Stimulated activated naive CD4-positive, alpha-beta T cell (primary cell): ENCODE measurements at regions not wholly inside any gene's neighbourhood (a gene's known extent, or its start where the extent isn't known, plus 50 kb on each side); places are given as distances from the start of the nearest gene placed in this dataset.
"Not testable (repeated sequence)": the region's sequence is repeated elsewhere in the genome, so short reads cannot be mapped to it uniquely, and the experiment has no call there.

Experiments
- DNase-seq, 6 experiments: peaks; one replicate each; lab custom pipeline; 2025; lab: John Stamatoyannopoulos, UW

DNA sequence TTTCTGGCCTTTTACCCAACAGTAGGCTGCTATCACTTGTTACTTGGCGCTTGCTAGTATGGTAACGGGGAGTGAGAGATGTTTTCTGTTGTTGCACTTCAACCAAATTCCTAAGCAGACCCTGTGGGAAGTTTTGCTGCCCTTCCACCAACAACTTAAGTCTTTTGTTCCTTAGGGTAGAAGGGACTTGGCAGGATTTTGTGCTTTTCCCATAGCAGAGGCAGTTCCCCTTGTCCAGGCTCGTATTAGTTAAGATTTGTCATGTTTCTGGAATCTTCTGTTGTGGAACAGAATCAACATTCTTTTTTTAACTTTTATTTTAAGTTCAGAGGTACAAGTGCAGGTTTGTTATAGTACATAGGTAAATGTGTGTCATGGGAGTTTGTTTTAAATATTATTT, 73.2 kb upstream of the SGIP1 start:
- no peak for DNase-seq

DNA sequence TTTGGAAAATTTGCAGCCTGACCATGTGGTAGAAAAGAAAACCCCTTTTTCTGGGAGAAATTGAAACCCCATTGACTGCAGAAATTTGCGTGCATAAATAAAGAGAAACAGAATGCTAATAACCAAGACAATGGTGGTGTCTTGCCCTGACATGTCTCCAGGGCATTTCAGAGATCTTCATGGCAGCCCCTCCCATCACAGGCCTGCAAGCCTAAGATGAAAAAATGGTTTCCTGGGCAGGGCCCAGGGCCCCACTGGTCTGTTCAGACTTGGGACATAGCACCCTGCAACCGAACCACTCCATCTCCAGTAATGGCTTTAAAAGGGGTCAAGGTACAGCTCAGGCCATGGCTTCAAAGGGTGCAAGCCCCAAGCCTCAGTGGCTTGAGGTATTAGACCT, 71.6 kb upstream of the SGIP1 start:
- DNase-seq: no peak

DNA sequence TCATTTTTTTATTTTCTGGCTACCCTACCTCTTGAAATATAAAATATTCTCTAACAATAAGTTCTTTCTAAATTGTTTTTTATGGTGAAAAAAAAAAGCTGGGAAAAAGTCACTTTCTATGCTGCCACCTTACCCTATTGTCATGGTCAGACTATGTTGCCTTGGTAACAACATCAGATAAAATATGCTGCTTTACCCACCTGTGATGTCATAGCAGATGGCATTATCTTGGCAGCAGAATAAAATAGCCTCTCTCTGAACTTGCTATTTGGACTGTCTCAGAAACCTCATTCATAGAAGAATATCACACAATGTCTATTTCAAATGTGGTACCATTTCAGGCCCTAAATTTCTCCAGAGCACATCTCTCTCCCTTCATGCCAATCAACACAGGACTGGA, 69.6 kb upstream of the SGIP1 start:
- no peak for DNase-seq

DNA sequence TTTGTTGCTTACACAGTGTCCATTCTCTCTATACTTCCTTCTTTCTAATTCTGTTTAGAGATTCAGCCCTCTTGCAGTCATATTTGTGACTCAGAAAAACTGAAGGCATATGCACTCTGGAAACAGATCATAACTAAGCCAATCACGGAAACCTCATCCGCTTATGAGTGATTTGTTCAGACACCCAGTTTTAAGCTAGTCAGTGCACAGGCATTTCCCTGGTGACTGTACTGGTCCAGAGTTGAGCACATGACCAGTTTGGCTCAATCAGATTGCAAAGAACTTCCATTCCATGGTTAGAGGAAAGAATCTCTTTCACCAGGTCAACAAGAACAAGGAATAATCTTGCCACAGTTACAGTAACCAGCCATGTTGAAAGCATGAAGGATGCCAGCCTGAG, 69.2 kb upstream of the SGIP1 start:
- no peak for DNase-seq

DNA sequence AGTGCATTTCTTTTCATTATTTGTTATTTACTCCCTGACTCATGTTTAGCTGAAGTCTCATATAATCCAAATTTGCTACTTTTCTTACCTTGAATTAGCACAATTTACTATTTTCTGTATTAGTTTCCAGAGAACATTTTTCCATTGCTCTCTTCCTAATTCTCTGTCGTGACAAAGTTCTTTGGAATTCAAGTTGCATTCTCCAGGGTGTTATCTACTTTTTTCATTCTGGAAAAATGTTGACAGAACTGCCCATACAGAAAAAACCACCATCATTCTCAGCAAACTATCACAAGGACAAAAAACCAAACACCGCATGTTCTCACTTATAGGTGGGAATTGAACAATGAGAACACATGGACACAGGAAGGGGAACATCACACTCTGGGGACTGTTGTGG, 67.3 kb upstream of the SGIP1 start:
- DNase-seq: not testable (repeated sequence)

DNA sequence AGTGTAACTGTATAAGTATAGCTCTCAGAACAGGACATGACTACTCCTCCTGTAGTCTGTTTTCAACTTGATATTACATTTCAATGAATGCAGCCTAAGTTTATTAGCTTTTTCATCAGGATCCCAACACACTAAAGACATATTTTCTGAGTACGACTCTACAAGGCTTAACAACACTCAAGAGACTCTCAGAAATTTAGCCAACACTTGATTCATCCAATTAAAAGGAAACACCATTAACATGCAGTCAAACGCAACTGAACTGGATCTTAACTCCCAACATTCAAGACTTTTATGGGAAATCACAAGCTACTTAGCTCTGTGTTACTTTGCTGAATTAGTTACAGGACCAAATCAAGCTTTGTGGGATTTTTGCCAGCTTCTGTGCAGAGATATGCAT, 65.2 kb upstream of the SGIP1 start:
- DNase-seq: no peak

DNA sequence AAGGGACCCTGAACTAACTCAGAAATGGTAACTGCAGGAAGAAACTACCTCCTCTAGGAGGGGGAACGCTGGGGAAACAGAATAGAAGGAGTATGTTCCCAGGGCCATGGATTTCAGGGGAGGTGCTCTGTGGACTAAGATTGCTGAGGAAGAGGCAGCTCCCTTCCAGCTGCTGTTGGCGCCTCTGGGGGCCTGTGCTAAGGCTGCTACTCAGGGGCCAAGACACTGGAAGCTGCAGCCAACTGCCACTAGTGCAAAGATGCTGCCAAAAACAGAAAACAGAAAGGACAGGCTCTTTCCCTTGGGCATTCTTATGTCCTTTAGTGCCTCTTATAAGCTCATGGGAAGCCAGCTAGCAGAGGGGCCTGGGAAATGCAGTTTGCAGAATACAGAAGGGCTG, 58.0 kb upstream of the SGIP1 start:
- no peak for DNase-seq

DNA sequence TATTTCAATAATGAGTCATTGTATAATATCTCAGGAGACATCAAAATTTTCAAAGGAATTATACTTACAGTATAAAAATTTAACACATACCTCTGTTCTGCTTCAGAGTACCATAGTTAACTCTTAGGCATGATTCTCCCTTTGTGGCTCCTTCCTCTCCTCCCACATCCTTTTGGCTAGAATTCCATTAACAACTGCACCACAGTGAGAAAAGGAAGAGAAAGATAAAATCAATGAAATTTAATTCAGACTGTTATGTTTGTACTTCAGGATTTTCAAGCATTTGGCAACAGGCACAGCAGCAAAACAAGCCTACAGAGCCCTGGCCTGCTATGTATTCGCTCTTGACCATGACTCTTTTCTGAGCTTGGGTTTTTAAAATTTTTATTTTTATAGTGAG, 57.2 kb upstream of the SGIP1 start:
- DNase-seq: no peak

DNA sequence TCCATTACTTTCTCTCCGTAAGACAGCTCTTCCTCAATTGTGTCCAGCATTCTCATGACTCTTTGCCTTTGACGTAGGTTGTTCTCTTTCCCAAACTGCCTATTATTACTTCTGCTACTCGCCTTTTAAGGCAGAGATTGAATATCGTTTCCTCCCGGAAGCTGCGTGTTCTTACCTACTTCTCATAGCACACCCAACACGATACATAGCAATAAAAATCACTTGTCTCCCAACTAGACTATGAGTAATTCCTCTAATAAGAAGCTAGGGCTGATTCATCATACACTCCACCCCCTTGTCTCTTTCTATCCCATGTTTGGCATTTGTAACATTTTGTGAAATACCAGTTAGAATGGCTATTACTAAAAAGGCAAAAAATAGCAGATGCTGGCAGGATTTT, 55.8 kb upstream of the SGIP1 start:
- DNase-seq: no peak

DNA sequence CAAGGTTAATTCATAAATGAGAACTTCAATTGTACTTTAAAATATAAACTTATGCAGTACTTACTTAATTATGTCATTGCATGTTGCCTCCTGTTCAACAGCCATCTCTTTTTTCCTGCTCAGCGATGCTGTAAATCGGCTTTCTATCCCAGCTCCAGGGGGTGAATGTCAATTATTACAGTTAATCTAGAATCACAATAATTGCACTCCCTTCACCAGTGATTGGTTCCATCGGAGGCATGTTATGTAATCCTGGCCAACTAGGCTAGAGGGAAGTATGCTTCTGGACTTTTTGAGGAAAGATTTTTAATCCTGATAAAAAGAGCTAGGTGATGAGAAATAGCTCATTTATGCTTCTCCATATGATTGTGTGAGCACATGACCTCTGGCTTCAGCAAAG, 53.8 kb upstream of the SGIP1 start:
- no peak for DNase-seq

DNA sequence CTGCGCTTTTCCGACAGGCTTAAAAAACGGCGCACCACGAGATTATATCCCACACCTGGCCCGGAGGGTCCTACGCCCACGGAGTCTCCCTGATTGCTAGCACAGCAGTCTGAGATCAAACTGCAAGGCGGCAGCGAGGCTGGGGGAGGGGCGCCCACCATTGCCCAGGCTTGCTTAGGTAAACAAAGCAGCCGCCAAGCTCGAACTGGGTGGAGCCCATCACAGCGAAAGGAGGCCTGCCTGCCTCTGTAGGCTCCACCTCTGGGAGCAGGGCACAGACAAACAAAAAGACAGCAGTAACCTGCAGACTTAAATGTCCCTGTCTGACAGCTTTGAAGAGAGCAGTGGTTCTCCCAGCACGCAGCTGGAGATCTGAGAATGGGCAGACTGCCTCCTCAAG, 52.7 kb upstream of the SGIP1 start:
- not testable (repeated sequence) for DNase-seq
